K562 (cell line): ENCODE measurements at regions not wholly inside any gene's neighbourhood (a gene's known extent, or its start where the extent isn't known, plus 50 kb on each side); places are given as distances from the start of the nearest gene placed in this dataset.
A peak's percentile ranks its signal among the peaks of the same experiment; 100 is the strongest.

Experiments
- CEBPB ChIP-seq: fragments of 450-650 bp; IDR thresholded peaks from 2 replicates; pipeline ENCODE4 v1.6.1; 2016; ENCODE audit warnings: missing genetic modification characterization, missing compliant biosample characterization
- ETV1 ChIP-seq: fragments of 450-650 bp; conservative IDR thresholded peaks from 2 replicates; pipeline ENCODE4 v1.6.1; 2016; ENCODE audit warnings: missing genetic modification characterization, control low read depth, low read depth, missing compliant biosample characterization
- FOXP4 ChIP-seq: sonication (generic); formaldehyde crosslinking; IDR thresholded peaks from 2 replicates; pipeline ENCODE4 v1.8.0; 2022; ENCODE audit warnings: mild to moderate bottlenecking, missing genetic modification reagents, borderline replicate concordance
- HBP1 ChIP-seq: fragments of 450-650 bp; formaldehyde crosslinking; IDR thresholded peaks from 2 replicates; pipeline ENCODE4 v1.4.0; 2022; ENCODE audit warnings: missing genetic modification characterization
- JUND ChIP-seq, 2 experiments: IDR thresholded peaks; 2 replicates in 1 of 2; 3 replicates in 1 of 2; pipeline ENCODE4 v1.6.1; 2011; ENCODE audit warnings: borderline replicate concordance in 2 of 2, low read depth in 2 of 2, low read length in 2 of 2, improper control_type of control experiment in 1 of 2, missing biosample characterization in 1 of 2, missing genetic modification characterization in 1 of 2, missing genetic modification reagents in 1 of 2
- KAT2B ChIP-seq: IDR thresholded peaks from one replicate; pipeline ENCODE4 v1.6.1; 2012; ENCODE audit warnings: low read depth, mild to moderate bottlenecking, control low read depth, inconsistent platforms, low read length, moderate library complexity
- KLF10 ChIP-seq: fragments of 250-450 bp; sonication (Bioruptor Pico); IDR thresholded peaks from 2 replicates; pipeline ENCODE4 v1.6.1; 2021; ENCODE audit warnings: matching md5 sums
- MAFK ChIP-seq: IDR thresholded peaks from 2 replicates; pipeline ENCODE4 v1.6.1; 2011; ENCODE audit warnings: low read length, improper control_type of control experiment
- MCM7 ChIP-seq, 2 experiments: fragments of 450-650 bp; IDR thresholded peaks; 2 replicates each; pipeline ENCODE4 v1.6.1; 2016 to 2018
- NFIX ChIP-seq: fragments of 250-450 bp; sonication (Bioruptor Pico); IDR thresholded peaks from 2 replicates; pipeline ENCODE4 v1.4.0; 2020; ENCODE audit warnings: low read depth, mild to moderate bottlenecking, moderate library complexity
- POLR3G ChIP-seq: IDR thresholded peaks from 2 replicates; pipeline ENCODE4 v1.6.1; 2011; ENCODE audit not compliant: insufficient read length, insufficient replicate concordance; ENCODE audit errors: extremely low read depth
- POU5F1 ChIP-seq: fragments of 150-350 bp; IDR thresholded peaks from 2 replicates; pipeline ENCODE4 v1.6.1; 2014; ENCODE audit warnings: borderline replicate concordance, low read length, low read depth, mild to moderate bottlenecking; ENCODE audit not compliant: partially characterized antibody
- WHSC1 ChIP-seq: IDR thresholded peaks from one replicate; pipeline ENCODE4 v1.6.1; 2012; ENCODE audit warnings: low read length, control low read depth, inconsistent platforms
- YY1 ChIP-seq, 3 experiments: IDR thresholded peaks; 2 replicates each; pipeline ENCODE4 v1.6.1; 2011; ENCODE audit warnings: low read length in 2 of 3, mild to moderate bottlenecking in 2 of 3, moderate library complexity in 2 of 3, borderline replicate concordance in 1 of 3, control low read depth in 1 of 3, low read depth in 1 of 3; ENCODE audit not compliant: insufficient read depth in 3 of 3, insufficient replicate concordance in 2 of 3, control insufficient read depth in 1 of 3, insufficient read length in 1 of 3; ENCODE audit errors: extremely low read depth in 1 of 3
- ZBTB9 ChIP-seq: fragments of 450-650 bp; formaldehyde crosslinking; IDR thresholded peaks from 2 replicates; pipeline ENCODE4 v1.4.0; 2020; ENCODE audit warnings: mild to moderate bottlenecking, moderate library complexity
- ZC3H8 ChIP-seq: fragments of 450-650 bp; IDR thresholded peaks from 2 replicates; pipeline ENCODE4 v1.6.1; 2017
- ZNF518B ChIP-seq: fragments of 250-450 bp; sonication (Bioruptor Pico); IDR thresholded peaks from 2 replicates; pipeline ENCODE4 v1.5.0; 2021; ENCODE audit warnings: mild to moderate bottlenecking, moderate library complexity
- ZNF764 ChIP-seq: fragments of 250-450 bp; sonication (Bioruptor Pico); IDR thresholded peaks from 2 replicates; pipeline ENCODE4 v1.4.0; 2020; ENCODE audit warnings: low read depth, mild to moderate bottlenecking, moderate library complexity

GRCh38 chr6:16044211-16044643 is 84.7 kb upstream of the MYLIP start (continued):
- TF ChIP-seq ZBTB9 (CRISPR knock-in tag) (peak; percentile 91), ETV1 (tag) (peak; percentile 70), MCM7 (IDR thresholded peaks at IDR 0.05) (no peak), ZC3H8 (no peak), YY1 (IDR thresholded peaks at IDR 0.05; ENCODE audit: borderline replicate concordance in 1 of 3, control insufficient read depth in 1 of 3, extremely low read depth in 1 of 3, insufficient read depth in 3 of 3, insufficient read length in 1 of 3, insufficient replicate concordance in 2 of 3, low read depth in 1 of 3, low read length in 2 of 3) (peak in 1 of 3 experiments; percentile 76), HBP1 (peak; percentile 82; the same call in 1 of the 2 replicates), JUND (IDR thresholded peaks at IDR 0.05; ENCODE audit: borderline replicate concordance, low read depth, low read length) (peak; percentile 32; the same call in 1 of the 2 replicates), JUND (tag; IDR thresholded peaks at IDR 0.05; ENCODE audit: borderline replicate concordance, low read depth, low read length) (peak; percentile 91; the same call in 2 of the 3 replicates), POLR3G (no peak), KLF10 (CRISPR knock-in tag) (peak; percentile 87; the same call in 1 of the 2 replicates), ZNF764 (CRISPR knock-in tag) (no peak), MAFK (no peak), WHSC1 (no peak), CEBPB (tag) (no peak), NFIX (CRISPR knock-in tag) (peak; percentile 50; the same call in 1 of the 2 replicates), POU5F1 (no peak), ZNF518B (CRISPR knock-in tag) (no peak), KAT2B (no peak), FOXP4 (CRISPR knock-in tag) (no peak)
